Osteoblast (primary cell): ENCODE measurements at regions not wholly inside any gene's neighbourhood (a gene's known extent, or its start where the extent isn't known, plus 50 kb on each side); places are given as distances from the start of the nearest gene placed in this dataset.

Source experiments
- DNase-seq: peaks from one replicate; pipeline ENCODE4 v3.0.0; 2011; ENCODE audit warnings: low spot score, mixed read lengths; ENCODE audit not compliant: insufficient read length; ENCODE audit errors: missing footprints
- H2AFZ ChIP-seq: 2 replicates; pipeline ENCODE4 v1.6.0; 2011; ENCODE audit warnings: mild to moderate bottlenecking, low read length
- H3K27ac ChIP-seq: 2 replicates; pipeline ENCODE4 v1.5.1; 2011; ENCODE audit warnings: mild to moderate bottlenecking, low read depth, low read length, moderate library complexity
- H3K27me3 ChIP-seq: 2 replicates; pipeline ENCODE4 v1.6.0; 2012; ENCODE audit warnings: mild to moderate bottlenecking, control low read depth, inconsistent platforms, low read length, moderate library complexity; ENCODE audit not compliant: insufficient read depth
- H3K36me3 ChIP-seq: 2 replicates; pipeline ENCODE4 v1.5.1; 2011; ENCODE audit warnings: mild to moderate bottlenecking, low read length, control low read depth, moderate library complexity; ENCODE audit not compliant: insufficient read depth
- H3K4me1 ChIP-seq: 2 replicates; pipeline ENCODE4 v1.5.1; 2011; ENCODE audit warnings: mild to moderate bottlenecking, low read length, control low read depth, moderate library complexity; ENCODE audit not compliant: insufficient read depth
- H3K4me2 ChIP-seq: 2 replicates; pipeline ENCODE4 v1.6.0; 2011; ENCODE audit warnings: mild to moderate bottlenecking, low read length; ENCODE audit not compliant: insufficient read depth
- H3K4me3 ChIP-seq: fragments of 200-600 bp; sonication (generic); 3 replicates; pipeline ENCODE4 v1.5.1; 2012; ENCODE audit warnings: mild to moderate bottlenecking, low read length, inconsistent platforms; ENCODE audit not compliant: insufficient read depth
- H3K79me2 ChIP-seq: 2 replicates; pipeline ENCODE4 v1.6.0; 2012; ENCODE audit warnings: mild to moderate bottlenecking, low read length, control low read depth, inconsistent platforms; ENCODE audit not compliant: insufficient read depth
- H3K9me3 ChIP-seq: 2 replicates; pipeline ENCODE4 v1.5.1; 2011; ENCODE audit warnings: low read depth, low read length, control low read depth
- H4K20me1 ChIP-seq: 2 replicates; pipeline ENCODE4 v1.6.0; 2012; ENCODE audit warnings: mild to moderate bottlenecking, low read length, control low read depth; ENCODE audit not compliant: insufficient read depth
- CTCF ChIP-seq: IDR thresholded peaks from 2 replicates; pipeline ENCODE4 v1.5.1; 2011; ENCODE audit warnings: mild to moderate bottlenecking, low read depth, low read length, moderate library complexity; ENCODE audit errors: extremely low read depth

GRCh38 chr17:53061446-53061845 lies 761.3 kb upstream of the KIF2B start:
- H3K27ac ChIP-seq = no peak overlapping the region
- H4K20me1 ChIP-seq = no peaks in the 10 kb centered on the region
- H3K4me2 ChIP-seq = no peak overlapping the region
- no peaks in the 10 kb centered on the region for H3K4me1 ChIP-seq
- H3K4me3 ChIP-seq = no peak overlapping the region
- no peaks in the 10 kb centered on the region for H3K79me2 ChIP-seq
- no peak overlapping the region for H2AFZ ChIP-seq
- no peaks in the 10 kb centered on the region for H3K27me3 ChIP-seq
- H3K9me3 ChIP-seq = no peaks in the 10 kb centered on the region
- no peak for TF ChIP-seq CTCF
- no peaks in the 10 kb centered on the region for H3K36me3 ChIP-seq
- no peak for DNase-seq

DNA sequence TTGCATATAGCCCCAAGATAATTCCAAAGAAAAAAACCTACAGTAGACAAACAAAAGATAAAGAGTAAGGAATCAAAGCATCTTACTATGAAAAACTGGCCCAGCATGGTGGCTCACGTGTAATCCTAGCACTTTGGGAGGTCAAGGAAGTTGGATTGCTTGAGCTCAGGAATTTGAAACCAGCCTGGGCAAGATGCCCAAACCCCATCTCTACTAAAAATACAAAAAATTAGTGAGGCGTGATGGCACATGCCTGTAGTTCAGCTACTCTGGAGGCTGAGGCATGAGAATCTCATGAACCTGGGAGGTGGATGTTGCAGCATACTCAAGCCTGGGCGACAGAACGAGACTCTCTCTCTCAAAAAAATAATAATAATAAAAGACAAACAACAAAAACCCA lies 764.7 kb upstream of the KIF2B start:
- no peak overlapping the region for H3K4me3 ChIP-seq
- H3K4me1 ChIP-seq = no peaks in the 10 kb centered on the region
- no peaks in the 10 kb centered on the region for H4K20me1 ChIP-seq
- no peak overlapping the region for H3K27ac ChIP-seq
- DNase-seq = no peak
- H3K79me2 ChIP-seq = no peaks in the 10 kb centered on the region
- no peak for TF ChIP-seq CTCF
- no peaks in the 10 kb centered on the region for H3K27me3 ChIP-seq
- no peak overlapping the region for H3K4me2 ChIP-seq
- H2AFZ ChIP-seq = no peak overlapping the region
- H3K36me3 ChIP-seq = no peaks in the 10 kb centered on the region
- H3K9me3 ChIP-seq = no peaks in the 10 kb centered on the region

- H3K9me3 ChIP-seq = peaks cover 13% of the 10 kb centered on the region
- no peak overlapping the region for H3K4me2 ChIP-seq
- no peak overlapping the region for H3K27ac ChIP-seq
- DNase-seq = no peak
- no peaks in the 10 kb centered on the region for H3K36me3 ChIP-seq
- H4K20me1 ChIP-seq = no peaks in the 10 kb centered on the region
- H2AFZ ChIP-seq = no peak overlapping the region
- TF ChIP-seq CTCF = no peak
- H3K27me3 ChIP-seq = no peaks in the 10 kb centered on the region
- H3K4me3 ChIP-seq = no peak overlapping the region
- H3K79me2 ChIP-seq = no peaks in the 10 kb centered on the region
- H3K4me1 ChIP-seq = no peaks in the 10 kb centered on the region
Observed at GRCh38 chr17:53046781-53047180, 775.9 kb upstream of the KIF2B start.

DNA sequence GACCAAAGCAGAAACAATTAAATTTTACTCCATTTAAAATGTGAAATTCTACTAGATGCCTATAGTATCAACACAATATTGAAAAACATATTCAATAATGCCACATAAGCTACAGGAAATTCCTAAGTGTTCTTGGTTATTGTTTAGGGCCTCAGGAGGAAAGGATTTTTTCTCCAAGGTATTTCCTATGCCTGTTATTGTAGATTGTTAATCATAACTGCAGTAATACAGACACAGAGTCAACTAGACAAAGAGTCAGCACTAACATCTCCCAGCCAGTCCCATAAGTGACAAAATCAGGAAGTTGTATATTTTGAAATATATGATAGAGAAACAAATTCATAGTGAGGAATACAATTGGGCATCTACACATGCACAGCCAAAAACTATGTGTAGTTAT lies 782.7 kb upstream of the KIF2B start:
- Histone ChIP-seq H4K20me1 (no peaks in the 10 kb centered on the region), H3K4me1 (no peaks in the 10 kb centered on the region), H3K36me3 (no peaks in the 10 kb centered on the region), H3K4me3 (no peak overlapping the region), H2AFZ (no peak overlapping the region), H3K27ac (no peak overlapping the region), H3K9me3 (no peaks in the 10 kb centered on the region), H3K79me2 (no peaks in the 10 kb centered on the region), H3K4me2 (no peak overlapping the region), H3K27me3 (no peaks in the 10 kb centered on the region)
- no peak for DNase-seq
- no peak for TF ChIP-seq CTCF
